Stomach (tissue), 8 donors: ENCODE measurements at regions not wholly inside any gene's neighbourhood (a gene's known extent, or its start where the extent isn't known, plus 50 kb on each side); places are given as distances from the start of the nearest gene placed in this dataset.

Experiments
- DNase-seq, 2 donors: peaks; one replicate each; pipeline versions ENCODE4 v3.0.0 to v3.0.0-alpha.2; 2013 to 2019
- H3K27ac ChIP-seq, 5 donors: fragments of 200-600 bp in 4 of 5; sonication (generic) in 4 of 5; one replicate each; pipeline ENCODE4 v1.5.1; 2013 to 2019; ENCODE audit warnings: mild to moderate bottlenecking in 1 of 5, moderate library complexity in 1 of 5
- H3K27me3 ChIP-seq, 3 donors: fragments of 200-600 bp; sonication (generic); one replicate each; pipeline ENCODE4 v1.5.1; 2017 to 2019; ENCODE audit warnings: mixed run types in 1 of 3
- H3K36me3 ChIP-seq, 4 donors: fragments of 200-600 bp; sonication (generic); 1 replicate in 3 of 4; 2 replicates in 1 of 4; pipeline ENCODE4 v1.5.1; 2016 to 2019
- H3K4me1 ChIP-seq, 4 donors: fragments of 200-600 bp; sonication (generic); one replicate each; pipeline ENCODE4 v1.5.1; 2016 to 2019
- H3K4me3 ChIP-seq, 4 donors: fragments of 200-600 bp; sonication (generic) in 3 of 4; one replicate each; pipeline ENCODE4 v1.5.1; 2016 to 2019; ENCODE audit warnings: mild to moderate bottlenecking in 1 of 4
- H3K9me3 ChIP-seq, 4 donors: fragments of 200-600 bp; sonication (generic); one replicate each; pipeline ENCODE4 v1.5.1; 2016 to 2019
- EP300 ChIP-seq: sonication (generic); formaldehyde crosslinking; IDR thresholded peaks from one replicate; pipeline ENCODE4 v1.6.1; 2017; ENCODE audit warnings: antibody characterized with exemption
- POLR2A ChIP-seq, 4 donors: fragments of 450-650 bp; IDR thresholded peaks; one replicate each; pipeline ENCODE4 v1.6.1; 2016; ENCODE audit warnings: antibody characterized with exemption in 4 of 4, control low read depth in 2 of 4, mild to moderate bottlenecking in 1 of 4, moderate library complexity in 1 of 4
- POLR2AphosphoS5 ChIP-seq, 3 donors: sonication (generic); formaldehyde crosslinking; IDR thresholded peaks; one replicate each; pipeline ENCODE4 v1.6.1; 2016; ENCODE audit warnings: antibody characterized with exemption in 3 of 3
- WGBS, 5 donors: extraction: QIAGEN DNeasy Blood & Tissue Kit in 3 of 5; methylation state at CpG; one replicate each; pipeline versions ENCODE4 v1.1.5 to v1.1.7; 2013 to 2018; 5-methylcytosine and 5-hydroxymethylcytosine counted together
- intact Hi-C: fragments of 100-400 bp; cut with DNase I; formaldehyde crosslinking; loops from one replicate; pipeline ENCODE4 v1.15.1; 2023; ENCODE audit warnings: low total_unique reads
- TF ChIP-seq, protein P1 (sequence below), 7 experiments: fragments of 450-650 bp in 4 of 7; fragments of 200-600 bp in 3 of 7; sonication (generic) in 3 of 7; IDR thresholded peaks; one replicate each; pipeline ENCODE4 v1.5.1; 2016 to 2019; ENCODE audit warnings: antibody characterized with exemption in 7 of 7, control low read depth in 2 of 7, mild to moderate bottlenecking in 1 of 7
- donor health status: healthy with polysubstance abuse.
- donor health status: Bipolar disorder and iron deficiency.
- donor health status: healthy.

DNA sequence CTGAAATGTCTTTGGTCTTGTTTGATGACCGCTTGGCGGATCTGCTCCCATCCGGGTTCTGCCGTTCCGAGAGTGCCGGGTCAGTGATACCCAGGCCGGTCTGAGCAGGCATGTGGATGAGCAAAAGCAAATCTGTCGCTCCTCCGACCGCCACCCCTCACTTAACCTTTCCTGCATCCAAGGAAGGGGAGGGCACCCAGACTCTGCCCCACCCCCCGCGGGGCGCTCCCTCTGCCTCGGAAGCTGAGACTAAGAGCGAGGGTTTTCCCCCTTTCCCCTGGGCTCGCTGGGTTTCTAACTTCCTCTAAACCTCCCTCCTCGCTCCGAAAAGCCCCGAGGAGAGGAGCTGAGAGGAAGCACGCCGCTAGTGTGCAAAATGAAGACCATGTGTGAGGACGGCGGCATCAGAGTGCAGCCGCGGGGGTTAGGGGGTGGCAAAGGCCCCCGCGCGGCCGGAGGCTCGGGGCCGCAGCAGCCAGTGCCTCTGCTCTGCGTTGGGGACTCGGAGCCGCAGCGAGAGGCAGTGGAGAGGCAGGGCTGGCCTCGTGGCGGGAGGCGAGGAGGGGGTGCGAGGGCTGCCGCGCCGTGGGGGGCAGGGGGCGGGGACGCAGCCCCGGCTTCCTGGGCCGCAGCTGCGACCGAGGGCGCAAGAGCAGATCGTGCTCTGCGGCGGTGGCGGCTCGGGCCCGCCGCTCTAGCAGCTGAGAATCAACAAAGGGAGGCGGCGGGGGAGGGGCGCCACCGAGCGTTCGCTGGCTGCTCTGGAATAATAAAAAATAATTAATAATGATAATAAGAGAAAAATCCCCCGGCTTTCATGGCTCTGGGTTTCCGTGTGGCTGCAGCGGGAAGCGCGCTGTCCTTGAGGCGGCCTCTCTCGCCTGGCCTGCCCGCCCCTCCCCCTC is 55.8 kb upstream of the BCOR start:
- WGBS, 5 donors, result 0 to 6% (median 1%) methylated on average over 16 to 68 of the region's 70 CpGs
- peak overlapping the region; percentile 78 to 87 (median 84) for H3K27ac ChIP-seq
- peak overlapping the region; percentile 47 to 52 (median 48) for H3K4me3 ChIP-seq
- H3K4me1 ChIP-seq, result peaks cover 0 to 69% (median 58%) of the 10 kb centered on the region in 4 donors
- peaks cover 0 to 67% (median 14%) of the 10 kb centered on the region in 3 donors for H3K27me3 ChIP-seq
- peak; percentile 54 to 85 for DNase-seq
- no peaks in the 10 kb centered on the region for H3K9me3 ChIP-seq
- H3K36me3 ChIP-seq, result no peaks in the 10 kb centered on the region
- TF ChIP-seq, protein P1, sequence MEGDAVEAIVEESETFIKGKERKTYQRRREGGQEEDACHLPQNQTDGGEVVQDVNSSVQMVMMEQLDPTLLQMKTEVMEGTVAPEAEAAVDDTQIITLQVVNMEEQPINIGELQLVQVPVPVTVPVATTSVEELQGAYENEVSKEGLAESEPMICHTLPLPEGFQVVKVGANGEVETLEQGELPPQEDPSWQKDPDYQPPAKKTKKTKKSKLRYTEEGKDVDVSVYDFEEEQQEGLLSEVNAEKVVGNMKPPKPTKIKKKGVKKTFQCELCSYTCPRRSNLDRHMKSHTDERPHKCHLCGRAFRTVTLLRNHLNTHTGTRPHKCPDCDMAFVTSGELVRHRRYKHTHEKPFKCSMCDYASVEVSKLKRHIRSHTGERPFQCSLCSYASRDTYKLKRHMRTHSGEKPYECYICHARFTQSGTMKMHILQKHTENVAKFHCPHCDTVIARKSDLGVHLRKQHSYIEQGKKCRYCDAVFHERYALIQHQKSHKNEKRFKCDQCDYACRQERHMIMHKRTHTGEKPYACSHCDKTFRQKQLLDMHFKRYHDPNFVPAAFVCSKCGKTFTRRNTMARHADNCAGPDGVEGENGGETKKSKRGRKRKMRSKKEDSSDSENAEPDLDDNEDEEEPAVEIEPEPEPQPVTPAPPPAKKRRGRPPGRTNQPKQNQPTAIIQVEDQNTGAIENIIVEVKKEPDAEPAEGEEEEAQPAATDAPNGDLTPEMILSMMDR (IDR thresholded peaks at IDR 0.05), result no peak
- peak in 1 of 4 donors; percentile 7 for TF ChIP-seq POLR2A (IDR thresholded peaks at IDR 0.05)
- intact Hi-C loops, result loop anchor here (10.0 kb wide), 1 partner anchor 59 kb away; the partner anchor contains the start of gene BCOR

DNA sequence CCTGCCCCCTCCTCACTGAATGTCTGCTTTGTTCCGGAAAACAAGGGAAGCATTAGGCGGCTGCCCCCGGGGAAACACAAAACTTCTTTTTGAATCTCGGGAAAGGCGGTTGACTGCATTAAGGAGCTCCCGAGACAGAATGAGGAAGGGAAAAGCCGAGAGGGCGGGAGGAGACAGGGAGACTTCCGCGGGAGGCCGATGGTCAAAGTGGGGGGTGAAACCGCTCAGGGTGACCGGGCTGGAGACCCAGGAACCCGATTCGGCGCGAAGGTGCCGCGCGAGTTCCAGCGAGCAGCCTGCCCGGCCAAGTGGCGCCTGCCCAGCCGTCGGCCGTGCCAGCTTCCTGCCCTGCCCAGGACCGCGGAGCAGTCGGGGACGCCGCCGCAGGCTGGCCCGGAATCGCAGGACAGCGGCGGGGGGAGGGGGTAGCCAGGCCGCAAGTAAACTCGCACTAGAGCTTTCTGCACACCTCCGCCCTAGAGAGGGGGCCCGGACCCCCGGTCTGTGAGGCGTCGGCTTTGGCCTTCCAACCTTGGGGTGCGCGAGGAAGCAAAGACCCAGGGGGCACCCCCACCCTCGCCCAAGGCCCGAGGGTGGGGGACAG is 55.1 kb upstream of the BCOR start:
- H3K27ac ChIP-seq, result peak overlapping the region; percentile 78 to 87 (median 84)

DNA sequence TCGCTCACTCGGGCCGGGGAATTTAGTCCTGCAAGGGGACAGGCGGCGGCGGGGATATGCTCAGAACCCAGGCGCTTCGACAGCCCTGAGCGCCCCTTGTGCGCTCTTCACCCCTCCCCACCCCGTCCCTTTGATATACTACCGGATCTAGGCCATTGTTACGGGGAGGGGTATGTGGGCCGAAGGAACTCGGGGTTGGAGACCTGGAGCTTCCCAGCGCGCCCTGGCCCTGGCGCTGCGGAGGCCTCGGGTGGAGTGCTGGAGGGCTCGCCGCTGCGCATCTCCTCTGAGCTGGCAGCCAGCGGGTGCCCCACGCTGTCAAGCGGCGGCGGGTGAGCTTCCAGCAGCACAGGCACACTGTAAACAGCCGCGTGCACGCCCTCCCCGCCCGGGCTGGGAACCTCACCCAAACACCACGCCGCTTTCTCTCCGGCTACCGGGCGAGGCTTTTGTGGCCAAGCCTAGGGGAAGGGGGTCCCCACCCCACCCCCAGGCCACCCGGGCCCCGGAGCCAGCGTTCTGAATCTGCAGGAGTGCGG is 54.5 kb upstream of the BCOR start:
- H3K27me3 ChIP-seq, result peaks cover 0 to 73% (median 14%) of the 10 kb centered on the region in 3 donors
- H3K4me3 ChIP-seq, result peak overlapping the region; percentile 47 to 52 (median 48)
- WGBS, 5 donors, result 0 to 37% (median 14%) methylated on average over 7 to 42 of the region's 42 CpGs
- no peaks in the 10 kb centered on the region for H3K9me3 ChIP-seq
- TF ChIP-seq, protein P1 (IDR thresholded peaks at IDR 0.05), result no peak
- no peak for TF ChIP-seq POLR2AphosphoS5 (IDR thresholded peaks at IDR 0.05)
- TF ChIP-seq EP300, result no peak
- TF ChIP-seq POLR2A (IDR thresholded peaks at IDR 0.05), result no peak
- DNase-seq, result peak; percentile 55 to 66
- H3K27ac ChIP-seq, result peak overlapping the region; percentile 78 to 87 (median 84)
- peaks cover 6 to 73% (median 60%) of the 10 kb centered on the region in 4 donors for H3K4me1 ChIP-seq
- H3K36me3 ChIP-seq, result no peaks in the 10 kb centered on the region
- intact Hi-C loops, result loop anchor here (10.0 kb wide), 1 partner anchor 57 kb away; the partner anchor contains the start of gene BCOR

More for the DNA sequence above, 55.1 kb upstream of the BCOR start:
- Histone ChIP-seq H3K4me3 (peak overlapping the region; percentile 47 to 52 (median 48)), H3K36me3 (no peaks in the 10 kb centered on the region), H3K27me3 (peaks cover 0 to 70% (median 14%) of the 10 kb centered on the region in 3 donors), H3K9me3 (no peaks in the 10 kb centered on the region), H3K4me1 (peaks cover 3 to 73% (median 60%) of the 10 kb centered on the region in 4 donors)
- intact Hi-C loops, result loop anchor here (10.0 kb wide), 1 partner anchor 58 kb away; the partner anchor contains the start of gene BCOR
- TF ChIP-seq, protein P1 (IDR thresholded peaks at IDR 0.05), result no peak
- TF ChIP-seq POLR2A (IDR thresholded peaks at IDR 0.05) (no peak), POLR2AphosphoS5 (IDR thresholded peaks at IDR 0.05) (peak in 2 of 3 donors; percentile 22 to 43), EP300 (no peak)
- peak; percentile 75 to 81 for DNase-seq
- 1 to 10% (median 3%) methylated on average over 22 to 46 of the region's 47 CpGs for WGBS, 5 donors
